Hepatocyte (in vitro differentiated cells): ENCODE measurements at regions not wholly inside any gene's neighbourhood (a gene's known extent, or its start where the extent isn't known, plus 50 kb on each side); places are given as distances from the start of the nearest gene placed in this dataset.

ENCODE experiments used
- DNase-seq: peaks from one replicate; pipeline ENCODE4 v3.0.0-alpha.2; 2016; ENCODE audit warnings: low spot score
- H2AFZ ChIP-seq: fragments of 200-600 bp; sonication (generic); 2 replicates; pipeline ENCODE4 v1.6.0; 2016; ENCODE audit warnings: antibody characterized with exemption, mild to moderate bottlenecking
- H3K27ac ChIP-seq: fragments of 200-600 bp; sonication (generic); 2 replicates; pipeline ENCODE4 v1.5.1; 2016; ENCODE audit warnings: mild to moderate bottlenecking
- H3K27me3 ChIP-seq: fragments of 200-600 bp; sonication (generic); 2 replicates; pipeline ENCODE4 v1.6.1; 2016
- H3K36me3 ChIP-seq: fragments of 200-600 bp; sonication (generic); replicated peaks from 2 replicates; pipeline ENCODE4 v1.5.1; 2016; ENCODE audit warnings: low read depth; ENCODE audit not compliant: insufficient read depth
- H3K4me1 ChIP-seq: fragments of 200-600 bp; sonication (generic); 2 replicates; pipeline ENCODE4 v1.5.1; 2016; ENCODE audit warnings: mild to moderate bottlenecking, moderate library complexity; ENCODE audit not compliant: insufficient read depth
- H3K4me2 ChIP-seq: fragments of 200-600 bp; sonication (generic); 2 replicates; pipeline ENCODE4 v1.6.0; 2016
- H3K4me3 ChIP-seq: fragments of 200-600 bp; sonication (generic); 2 replicates; pipeline ENCODE4 v1.5.1; 2016; ENCODE audit warnings: mild to moderate bottlenecking
- H3K79me2 ChIP-seq: fragments of 200-600 bp; sonication (generic); 2 replicates; pipeline ENCODE4 v1.6.0; 2017; ENCODE audit warnings: mild to moderate bottlenecking
- H3K9me2 ChIP-seq: fragments of 200-600 bp; sonication (generic); replicated peaks from 2 replicates; pipeline ENCODE4 v1.6.0; 2017; ENCODE audit warnings: mild to moderate bottlenecking; ENCODE audit not compliant: insufficient read depth
- H3K9me3 ChIP-seq: fragments of 200-600 bp; sonication (generic); 2 replicates; pipeline ENCODE4 v1.5.1; 2016; ENCODE audit warnings: low read depth, mild to moderate bottlenecking
- H4K20me1 ChIP-seq: fragments of 200-600 bp; sonication (generic); 2 replicates; pipeline ENCODE4 v1.6.0; 2016; ENCODE audit warnings: mild to moderate bottlenecking; ENCODE audit not compliant: insufficient read depth, poor library complexity, severe bottlenecking
- CTCF ChIP-seq: fragments of 200-600 bp; sonication (generic); IDR thresholded peaks from 2 replicates; pipeline ENCODE4 v1.5.1; 2016; ENCODE audit warnings: antibody characterized with exemption, mild to moderate bottlenecking; ENCODE audit not compliant: poor library complexity
- EZH2 ChIP-seq: fragments of 200-600 bp; sonication (generic); IDR thresholded peaks from 2 replicates; pipeline ENCODE4 v1.6.1; 2016; ENCODE audit warnings: antibody characterized with exemption, mild to moderate bottlenecking, borderline replicate concordance
- EZH2phosphoT487 ChIP-seq: fragments of 200-600 bp; sonication (generic); IDR thresholded peaks from one replicate; pipeline ENCODE4 v1.6.1; 2018; ENCODE audit warnings: antibody characterized with exemption, mild to moderate bottlenecking, low read depth, moderate library complexity; ENCODE audit not compliant: unreplicated experiment, severe bottlenecking
- WGBS: methylation state at CpG from one replicate; pipeline ENCODE4 v1.1.6; 2016; ENCODE audit warnings: low lambda C conversion rate; ENCODE audit errors: missing lambda C conversion rate; 5-methylcytosine and 5-hydroxymethylcytosine counted together

DNA sequence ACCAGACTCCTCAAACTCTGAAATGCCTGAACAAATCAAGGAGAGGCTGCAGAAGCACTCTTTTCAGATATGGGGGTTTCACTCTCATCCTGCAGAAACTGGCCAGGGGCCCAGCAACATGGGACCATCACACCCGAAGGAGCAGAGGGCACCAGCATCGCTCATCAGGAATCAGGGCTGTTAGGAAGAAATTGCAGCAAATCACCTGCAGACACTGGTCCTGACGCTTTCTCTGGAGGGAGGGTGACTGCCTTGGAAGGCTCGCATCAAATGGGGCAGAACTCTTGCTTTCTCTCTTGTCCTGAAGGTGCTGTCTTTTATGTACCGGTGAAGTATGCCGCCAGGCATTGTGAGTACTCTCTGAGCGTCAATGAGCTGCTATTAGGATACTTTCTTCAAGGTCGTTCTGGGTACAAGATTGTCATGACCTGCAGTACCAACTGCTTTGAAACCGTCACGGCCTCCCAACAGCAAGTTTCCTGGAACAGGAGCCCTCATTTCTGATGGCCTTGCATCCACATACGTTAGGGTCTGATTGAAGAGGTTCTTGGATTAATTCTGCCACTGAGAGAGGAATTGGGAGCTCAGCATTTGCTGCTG is 155.7 kb upstream of the SOX1 start:
- H3K79me2 ChIP-seq = no peaks in the 10 kb centered on the region
- WGBS = 90% methylated on average over 11 of the region's 11 CpGs
- no peaks in the 10 kb centered on the region for H3K9me3 ChIP-seq
- H3K4me2 ChIP-seq = no peak overlapping the region
- no peak overlapping the region for H2AFZ ChIP-seq
- H3K27ac ChIP-seq = no peak overlapping the region
- peak; percentile 1 for DNase-seq
- no peaks in the 10 kb centered on the region for H3K36me3 ChIP-seq
- TF ChIP-seq EZH2 = no peak
- no peak for TF ChIP-seq CTCF
- TF ChIP-seq EZH2phosphoT487 = no peak
- no peaks in the 10 kb centered on the region for H3K9me2 ChIP-seq
- H3K27me3 ChIP-seq = no peaks in the 10 kb centered on the region
- no peaks in the 10 kb centered on the region for H3K4me1 ChIP-seq
- H4K20me1 ChIP-seq = no peaks in the 10 kb centered on the region
- H3K4me3 ChIP-seq = no peak overlapping the region

- H3K36me3 ChIP-seq = no peaks in the 10 kb centered on the region
- TF ChIP-seq CTCF (no peak), EZH2 (no peak), EZH2phosphoT487 (no peak)
- H3K27ac ChIP-seq = no peak overlapping the region
- H3K4me2 ChIP-seq = no peak overlapping the region
- H2AFZ ChIP-seq = no peak overlapping the region
- no peaks in the 10 kb centered on the region for H4K20me1 ChIP-seq
- H3K79me2 ChIP-seq = no peaks in the 10 kb centered on the region
- no peaks in the 10 kb centered on the region for H3K9me3 ChIP-seq
- H3K4me1 ChIP-seq = no peaks in the 10 kb centered on the region
- no peaks in the 10 kb centered on the region for H3K27me3 ChIP-seq
- H3K9me2 ChIP-seq = no peaks in the 10 kb centered on the region
- H3K4me3 ChIP-seq = no peak overlapping the region
- WGBS = 97% methylated on average over 11 of the region's 11 CpGs
- DNase-seq = peak; percentile 1
Observed at GRCh38 chr13:111911754-111912452, 155.0 kb upstream of the SOX1 start.

- Histone ChIP-seq H3K36me3 (no peaks in the 10 kb centered on the region), H3K27me3 (no peaks in the 10 kb centered on the region), H3K4me3 (no peak overlapping the region), H3K9me3 (no peaks in the 10 kb centered on the region), H4K20me1 (no peaks in the 10 kb centered on the region), H2AFZ (no peak overlapping the region), H3K27ac (no peak overlapping the region), H3K9me2 (no peaks in the 10 kb centered on the region), H3K4me2 (no peak overlapping the region), H3K79me2 (no peaks in the 10 kb centered on the region), H3K4me1 (no peaks in the 10 kb centered on the region)
- TF ChIP-seq EZH2phosphoT487 (no peak), CTCF (no peak), EZH2 (no peak)
- no peak for DNase-seq
- WGBS = 97% methylated on average over 16 of the region's 16 CpGs
Observed at GRCh38 chr13:111912453-111912866, 154.5 kb upstream of the SOX1 start.
